A673 (cell line): ENCODE measurements at regions not wholly inside any gene's neighbourhood (a gene's known extent, or its start where the extent isn't known, plus 50 kb on each side); places are given as distances from the start of the nearest gene placed in this dataset.

ENCODE experiments used
- EZH2 ChIP-seq: fragments of 200-600 bp; sonication (generic); IDR thresholded peaks from 2 replicates; pipeline ENCODE4 v1.6.1; 2017; ENCODE audit warnings: borderline replicate concordance, low read depth, mild to moderate bottlenecking, mixed read lengths, antibody characterized with exemption, low read length; ENCODE audit not compliant: poor library complexity, severe bottlenecking
- TF ChIP-seq, protein P1 (sequence below): fragments of 300-800, 200-600 bp; sonication (generic); conservative IDR thresholded peaks from 2 replicates; pipeline ENCODE4 v1.5.1; 2017; ENCODE audit warnings: low read depth, mild to moderate bottlenecking, antibody characterized with exemption, low read length, moderate library complexity, mixed read lengths

DNA sequence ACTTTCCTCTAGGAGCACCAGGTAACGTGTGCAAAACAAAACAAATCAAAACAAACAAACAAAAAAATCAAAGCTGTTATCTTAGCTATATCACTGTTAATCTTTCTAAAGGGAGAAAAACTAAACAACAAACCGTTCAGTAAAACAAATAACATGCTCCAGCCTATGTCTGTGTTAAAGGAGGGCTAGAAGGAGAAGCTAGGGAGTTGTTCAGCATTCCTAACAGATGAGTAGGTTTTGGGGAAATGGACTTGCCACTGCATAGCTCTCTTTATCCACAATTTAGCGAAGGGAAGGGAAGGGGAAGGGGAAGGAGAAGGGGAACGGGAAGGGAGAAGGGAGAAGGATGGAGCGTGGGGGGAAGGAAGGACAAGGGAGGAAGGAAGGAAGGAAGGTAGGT, 134.2 kb upstream of the AKR1E2 start:
- TF ChIP-seq, protein P1, sequence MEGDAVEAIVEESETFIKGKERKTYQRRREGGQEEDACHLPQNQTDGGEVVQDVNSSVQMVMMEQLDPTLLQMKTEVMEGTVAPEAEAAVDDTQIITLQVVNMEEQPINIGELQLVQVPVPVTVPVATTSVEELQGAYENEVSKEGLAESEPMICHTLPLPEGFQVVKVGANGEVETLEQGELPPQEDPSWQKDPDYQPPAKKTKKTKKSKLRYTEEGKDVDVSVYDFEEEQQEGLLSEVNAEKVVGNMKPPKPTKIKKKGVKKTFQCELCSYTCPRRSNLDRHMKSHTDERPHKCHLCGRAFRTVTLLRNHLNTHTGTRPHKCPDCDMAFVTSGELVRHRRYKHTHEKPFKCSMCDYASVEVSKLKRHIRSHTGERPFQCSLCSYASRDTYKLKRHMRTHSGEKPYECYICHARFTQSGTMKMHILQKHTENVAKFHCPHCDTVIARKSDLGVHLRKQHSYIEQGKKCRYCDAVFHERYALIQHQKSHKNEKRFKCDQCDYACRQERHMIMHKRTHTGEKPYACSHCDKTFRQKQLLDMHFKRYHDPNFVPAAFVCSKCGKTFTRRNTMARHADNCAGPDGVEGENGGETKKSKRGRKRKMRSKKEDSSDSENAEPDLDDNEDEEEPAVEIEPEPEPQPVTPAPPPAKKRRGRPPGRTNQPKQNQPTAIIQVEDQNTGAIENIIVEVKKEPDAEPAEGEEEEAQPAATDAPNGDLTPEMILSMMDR, result no peak
- TF ChIP-seq EZH2, result no peak
